Suprapubic skin (tissue), 4 donors: ENCODE measurements at regions not wholly inside any gene's neighbourhood (a gene's known extent, or its start where the extent isn't known, plus 50 kb on each side); places are given as distances from the start of the nearest gene placed in this dataset.

Experiments used
- DNase-seq, 2 donors: peaks; one replicate each; pipeline ENCODE4 v3.0.0-alpha.2; 2019; ENCODE audit warnings: low spot score in 2 of 2
- H3K27ac ChIP-seq: fragments of 200-600 bp; sonication (generic); one replicate; pipeline ENCODE4 v1.5.1; 2019
- H3K27me3 ChIP-seq: fragments of 200-600 bp; sonication (generic); one replicate; pipeline ENCODE4 v1.5.1; 2019
- H3K36me3 ChIP-seq: fragments of 200-600 bp; sonication (generic); one replicate; pipeline ENCODE4 v1.5.1; 2019
- H3K4me1 ChIP-seq: fragments of 200-600 bp; sonication (generic); one replicate; pipeline ENCODE4 v1.5.1; 2019
- H3K4me3 ChIP-seq: fragments of 200-600 bp; sonication (generic); one replicate; pipeline ENCODE4 v1.5.1; 2019; ENCODE audit warnings: mild to moderate bottlenecking
- H3K9me3 ChIP-seq: fragments of 200-600 bp; sonication (generic); one replicate; pipeline ENCODE4 v1.5.1; 2019
- EP300 ChIP-seq: sonication (generic); formaldehyde crosslinking; IDR thresholded peaks from one replicate; pipeline ENCODE4 v1.6.1; 2017; ENCODE audit warnings: antibody characterized with exemption
- POLR2A ChIP-seq, 2 donors: fragments of 450-650 bp; IDR thresholded peaks; one replicate each; pipeline ENCODE4 v1.6.1; 2017; ENCODE audit warnings: antibody characterized with exemption in 2 of 2, mild to moderate bottlenecking in 2 of 2, moderate library complexity in 2 of 2
- POLR2AphosphoS5 ChIP-seq, 3 donors: sonication (generic); formaldehyde crosslinking; IDR thresholded peaks; one replicate each; pipeline ENCODE4 v1.6.1; 2017; ENCODE audit warnings: antibody characterized with exemption in 3 of 3
- WGBS: methylation state at CpG from one replicate; pipeline ENCODE4 v1.1.5; 2018; 5-methylcytosine and 5-hydroxymethylcytosine counted together
- TF ChIP-seq, protein P1 (sequence below), 2 donors: fragments of 200-600 bp in 1 of 2; fragments of 450-650 bp in 1 of 2; sonication (generic) in 1 of 2; IDR thresholded peaks; one replicate each; pipeline ENCODE4 v1.5.1; 2016 to 2019; ENCODE audit warnings: antibody characterized with exemption in 2 of 2, mild to moderate bottlenecking in 1 of 2, moderate library complexity in 1 of 2

DNA sequence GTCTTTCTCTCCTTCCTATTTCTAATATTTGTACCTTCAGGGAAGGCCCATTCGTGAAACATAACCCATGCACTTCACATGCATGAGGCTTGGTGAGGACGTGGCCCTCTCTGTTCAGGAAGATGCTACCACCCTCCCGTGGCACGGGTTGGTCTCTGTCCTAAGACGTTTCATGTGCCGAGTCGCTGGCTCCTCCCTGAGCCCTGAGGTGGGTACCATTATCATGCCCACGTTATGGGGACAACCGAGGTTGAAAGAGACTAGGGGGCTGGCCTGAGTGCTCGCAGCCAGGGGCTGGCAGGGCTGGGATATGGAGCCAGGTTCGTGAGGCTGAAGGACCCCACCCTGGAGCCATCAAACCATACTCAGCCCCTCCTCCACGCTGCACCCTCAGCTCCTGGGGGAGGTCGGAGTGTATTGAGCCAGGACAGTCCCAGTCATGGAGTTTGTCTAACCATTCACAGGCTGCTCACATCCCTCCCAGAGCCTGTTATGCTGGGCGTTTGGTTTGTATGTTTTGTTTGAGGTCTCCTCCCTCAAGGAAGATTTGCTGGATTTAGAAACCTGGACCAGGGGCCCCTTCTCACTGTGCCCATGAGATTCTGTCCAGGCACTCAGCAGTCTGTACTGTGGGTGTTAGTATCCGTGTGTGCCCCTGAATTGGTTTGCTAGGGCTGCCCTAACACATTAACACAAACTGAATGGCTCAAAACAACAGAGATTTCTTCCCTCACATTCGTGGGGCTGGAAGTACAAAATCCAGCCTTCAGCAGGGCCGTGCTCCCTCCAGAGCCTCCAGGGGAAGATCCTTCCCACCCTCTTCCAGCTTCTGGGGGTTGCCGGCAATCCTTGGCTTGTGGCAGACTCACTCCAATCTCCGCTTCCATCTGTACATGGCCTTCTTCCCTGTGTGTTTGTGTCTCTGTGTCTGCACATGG is 88.3 kb downstream of the ANKRD60 start:
- Histone ChIP-seq H3K27ac (no peak overlapping the region), H3K4me3 (no peak overlapping the region), H3K4me1 (peaks cover 13% of the 10 kb centered on the region), H3K36me3 (no peaks in the 10 kb centered on the region), H3K9me3 (no peaks in the 10 kb centered on the region), H3K27me3 (peaks cover 36% of the 10 kb centered on the region)
- TF ChIP-seq POLR2AphosphoS5 (IDR thresholded peaks at IDR 0.05) (no peak), POLR2A (IDR thresholded peaks at IDR 0.05) (no peak), EP300 (no peak)
- TF ChIP-seq, protein P1, sequence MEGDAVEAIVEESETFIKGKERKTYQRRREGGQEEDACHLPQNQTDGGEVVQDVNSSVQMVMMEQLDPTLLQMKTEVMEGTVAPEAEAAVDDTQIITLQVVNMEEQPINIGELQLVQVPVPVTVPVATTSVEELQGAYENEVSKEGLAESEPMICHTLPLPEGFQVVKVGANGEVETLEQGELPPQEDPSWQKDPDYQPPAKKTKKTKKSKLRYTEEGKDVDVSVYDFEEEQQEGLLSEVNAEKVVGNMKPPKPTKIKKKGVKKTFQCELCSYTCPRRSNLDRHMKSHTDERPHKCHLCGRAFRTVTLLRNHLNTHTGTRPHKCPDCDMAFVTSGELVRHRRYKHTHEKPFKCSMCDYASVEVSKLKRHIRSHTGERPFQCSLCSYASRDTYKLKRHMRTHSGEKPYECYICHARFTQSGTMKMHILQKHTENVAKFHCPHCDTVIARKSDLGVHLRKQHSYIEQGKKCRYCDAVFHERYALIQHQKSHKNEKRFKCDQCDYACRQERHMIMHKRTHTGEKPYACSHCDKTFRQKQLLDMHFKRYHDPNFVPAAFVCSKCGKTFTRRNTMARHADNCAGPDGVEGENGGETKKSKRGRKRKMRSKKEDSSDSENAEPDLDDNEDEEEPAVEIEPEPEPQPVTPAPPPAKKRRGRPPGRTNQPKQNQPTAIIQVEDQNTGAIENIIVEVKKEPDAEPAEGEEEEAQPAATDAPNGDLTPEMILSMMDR (IDR thresholded peaks at IDR 0.05), result no peak
- 95% methylated on average over 14 of the region's 19 CpGs for WGBS
- DNase-seq, result peak in 1 of 2 donors; percentile 37

DNA sequence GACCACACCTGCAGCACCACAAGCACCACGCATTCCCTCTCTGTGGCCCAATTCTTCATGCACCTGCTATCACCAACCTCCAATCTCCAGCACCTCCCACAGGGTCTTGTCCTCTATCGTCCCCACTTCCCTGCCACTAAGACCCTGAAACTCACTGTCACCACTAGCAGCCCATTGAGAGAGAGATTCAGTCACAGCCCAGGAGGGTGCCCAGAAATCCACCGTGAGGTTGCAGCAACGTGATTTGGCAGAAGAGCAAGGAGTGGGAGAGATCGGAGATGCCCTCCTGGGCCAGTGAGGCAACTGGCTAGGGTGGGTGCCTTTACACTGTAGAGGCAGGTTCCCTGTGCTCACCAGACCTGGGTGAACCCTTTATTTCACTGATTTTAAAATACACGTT is 90.1 kb downstream of the ANKRD60 start:
- TF ChIP-seq EP300 (no peak), POLR2AphosphoS5 (IDR thresholded peaks at IDR 0.05) (no peak), POLR2A (IDR thresholded peaks at IDR 0.05) (no peak)
- TF ChIP-seq, protein P1 (IDR thresholded peaks at IDR 0.05), result no peak
- Histone ChIP-seq H3K4me3 (no peak overlapping the region), H3K27me3 (peaks cover 40% of the 10 kb centered on the region), H3K9me3 (no peaks in the 10 kb centered on the region), H3K27ac (no peak overlapping the region), H3K4me1 (peaks cover 17% of the 10 kb centered on the region), H3K36me3 (no peaks in the 10 kb centered on the region)
- DNase-seq, result peak in 1 of 2 donors; percentile 16
- WGBS, result 83% methylated on average over 6 of the region's 6 CpGs

DNA sequence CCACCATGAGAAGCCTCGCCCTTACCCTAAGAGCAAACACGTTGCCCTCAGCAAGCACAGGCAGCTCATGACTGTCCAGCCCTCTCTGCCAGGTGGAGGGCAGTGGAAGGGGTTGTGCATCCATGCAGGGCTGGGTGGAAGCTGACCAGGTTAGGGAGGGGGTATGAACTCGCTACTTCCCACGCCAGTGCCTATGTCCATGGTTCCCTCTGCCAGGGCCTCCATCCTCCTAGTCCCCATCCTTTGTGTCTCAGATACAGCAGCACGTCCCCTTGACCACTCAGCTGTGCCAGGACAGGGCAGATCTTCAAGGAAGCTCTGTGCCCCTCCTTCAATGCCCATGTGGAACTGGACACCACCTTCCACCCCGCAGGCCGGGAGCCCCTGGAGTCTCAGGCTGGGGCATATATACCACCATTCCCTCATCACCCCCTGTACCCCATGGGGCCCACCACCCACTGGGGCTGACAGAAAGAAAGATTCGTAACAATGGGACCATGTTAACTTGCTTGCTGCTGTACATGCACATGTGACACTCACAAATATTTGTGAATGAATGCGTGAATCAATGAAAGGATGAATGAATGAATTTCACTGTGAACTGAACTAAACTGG is 90.7 kb downstream of the ANKRD60 start:
- H3K27ac ChIP-seq, result no peak overlapping the region
- peak; percentile 34 to 73 for DNase-seq
- TF ChIP-seq, protein P1 (IDR thresholded peaks at IDR 0.05), result no peak
- TF ChIP-seq POLR2AphosphoS5 (IDR thresholded peaks at IDR 0.05), result no peak
- no peak for TF ChIP-seq POLR2A (IDR thresholded peaks at IDR 0.05)
- no peak for TF ChIP-seq EP300
- H3K4me3 ChIP-seq, result no peak overlapping the region
- H3K36me3 ChIP-seq, result no peaks in the 10 kb centered on the region
- WGBS, result 91% methylated on average over 9 of the region's 9 CpGs
- H3K4me1 ChIP-seq, result peaks cover 17% of the 10 kb centered on the region
- peaks cover 40% of the 10 kb centered on the region for H3K27me3 ChIP-seq
- no peaks in the 10 kb centered on the region for H3K9me3 ChIP-seq

- peak in 1 of 2 donors; percentile 52 for DNase-seq
- peaks cover 40% of the 10 kb centered on the region for H3K27me3 ChIP-seq
- WGBS, result 97% methylated on average over 7 of the region's 7 CpGs
- H3K4me3 ChIP-seq, result no peak overlapping the region
- TF ChIP-seq EP300, result no peak
- no peak for TF ChIP-seq POLR2AphosphoS5 (IDR thresholded peaks at IDR 0.05)
- TF ChIP-seq, protein P1 (IDR thresholded peaks at IDR 0.05), result no peak
- TF ChIP-seq POLR2A (IDR thresholded peaks at IDR 0.05), result no peak
- H3K9me3 ChIP-seq, result no peaks in the 10 kb centered on the region
- no peak overlapping the region for H3K27ac ChIP-seq
- H3K36me3 ChIP-seq, result no peaks in the 10 kb centered on the region
- H3K4me1 ChIP-seq, result peaks cover 17% of the 10 kb centered on the region
Measured at GRCh38 chr20:58137236-58137635, 91.2 kb downstream of the ANKRD60 start.

DNA sequence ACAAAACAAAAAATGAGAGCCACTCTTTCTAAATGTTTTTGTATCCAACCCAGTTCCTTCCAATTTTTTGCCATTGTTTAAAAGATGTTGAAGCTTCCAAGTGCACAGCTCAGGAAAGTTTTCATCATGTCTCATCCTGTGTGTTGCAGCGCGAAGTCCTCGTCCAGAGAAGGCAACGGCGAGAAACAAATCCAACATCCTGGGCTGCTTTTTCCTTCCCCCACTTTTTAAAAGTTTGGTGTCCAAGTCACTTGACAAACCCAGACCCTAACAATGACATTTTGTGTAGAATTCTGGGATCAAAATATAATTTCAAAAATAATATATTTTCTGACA is 92.3 kb downstream of the ANKRD60 start:
- Histone ChIP-seq H3K36me3 (no peaks in the 10 kb centered on the region), H3K27ac (no peak overlapping the region), H3K27me3 (peaks cover 40% of the 10 kb centered on the region), H3K9me3 (no peaks in the 10 kb centered on the region), H3K4me1 (peaks cover 27% of the 10 kb centered on the region), H3K4me3 (no peak overlapping the region)
- DNase-seq, result peak in 1 of 2 donors; percentile 52
- 30% methylated on average over 5 of the region's 5 CpGs for WGBS
- TF ChIP-seq POLR2A (IDR thresholded peaks at IDR 0.05) (no peak), EP300 (no peak), POLR2AphosphoS5 (IDR thresholded peaks at IDR 0.05) (no peak)
- TF ChIP-seq, protein P1 (IDR thresholded peaks at IDR 0.05), result no peak
